T-cell (primary cell): ENCODE measurements at regions not wholly inside any gene's neighbourhood (a gene's known extent, or its start where the extent isn't known, plus 50 kb on each side); places are given as distances from the start of the nearest gene placed in this dataset.

Experiments used
- ATAC-seq, 4 experiments: fragments of 200-7000 bp in 3 of 4; fragments of 150-1000 bp in 1 of 4; cut with Tn5 transposase; replicated peaks in 1 of 4; 1 replicate in 3 of 4; 2 replicates in 1 of 4; pipeline ENCODE4 v1.10.0; 2021; ENCODE audit warnings: moderate library complexity in 3 of 4, mild to moderate bottlenecking in 2 of 4, moderate number of reproducible peaks in 1 of 4
- CTCF ChIA-PET, 2 donors: fragments of 300-600 bp; sonication (Branson Sonifier 250); formaldehyde crosslinking; loops; one replicate each; lab custom pipeline; 2022; ENCODE audit warnings: antibody characterized with exemption in 2 of 2; lab: Charles Lee
- POLR2A ChIA-PET, 2 donors: fragments of 300-600 bp; sonication (Branson Sonifier 250); formaldehyde crosslinking; loops; one replicate each; lab custom pipeline; 2022; ENCODE audit warnings: antibody characterized with exemption in 2 of 2; lab: Charles Lee
- DNase-seq, 35 experiments: peaks; one replicate each; pipeline versions ENCODE4 v3.0.0 to v3.0.0-alpha.2; 2013 to 2023
- H3K27ac ChIP-seq: one replicate; pipeline ENCODE4 v1.5.1; 2013; ENCODE audit warnings: low read length
- H3K27me3 ChIP-seq, 2 experiments: replicated peaks in 1 of 2; 1 replicate in 1 of 2; 2 replicates in 1 of 2; pipeline versions ENCODE4 v1.6.1 to v1.7.0; 2013; ENCODE audit warnings: low read length in 1 of 2, mixed read lengths in 1 of 2; ENCODE audit not compliant: control insufficient read depth in 2 of 2, insufficient read depth in 2 of 2; ENCODE audit errors: extremely low read depth in 1 of 2
- H3K36me3 ChIP-seq, 2 donors: 1 replicate in 1 of 2; 2 replicates in 1 of 2; pipeline versions ENCODE4 v1.6.1 to v1.7.0; 2013; ENCODE audit warnings: low read length in 1 of 2; ENCODE audit not compliant: control insufficient read depth in 2 of 2, insufficient read depth in 1 of 2; ENCODE audit errors: extremely low read depth in 1 of 2
- H3K4me1 ChIP-seq, 2 experiments: 1 replicate in 1 of 2; 2 replicates in 1 of 2; pipeline versions ENCODE4 v1.6.1 to v1.7.0; 2013; ENCODE audit warnings: low read length in 2 of 2, mixed read lengths in 1 of 2; ENCODE audit not compliant: insufficient read depth in 2 of 2, control insufficient read depth in 1 of 2; ENCODE audit errors: extremely low read depth in 1 of 2
- H3K4me3 ChIP-seq, 2 donors: 1 replicate in 1 of 2; 2 replicates in 1 of 2; pipeline versions ENCODE4 v1.5.1 to v1.7.0; 2013; ENCODE audit warnings: mild to moderate bottlenecking in 2 of 2, low read length in 1 of 2, moderate library complexity in 1 of 2; ENCODE audit not compliant: control insufficient read depth in 1 of 2; ENCODE audit errors: extremely low read depth in 1 of 2
- H3K9me3 ChIP-seq: 2 replicates; pipeline ENCODE4 v1.7.0; 2013
- H3K27ac Mint-ChIP-seq, 2 donors: one replicate each; pipeline ENCODE4 v1.8.0; 2020 to 2021; ENCODE audit warnings: mild to moderate bottlenecking in 2 of 2, mixed read lengths in 2 of 2
- H3K27me3 Mint-ChIP-seq, 2 donors: one replicate each; pipeline ENCODE4 v1.8.0; 2021 to 2022; ENCODE audit warnings: mixed read lengths in 2 of 2
- H3K36me3 Mint-ChIP-seq: one replicate; pipeline ENCODE4 v1.8.0; 2021; ENCODE audit warnings: mixed read lengths
- H3K4me1 Mint-ChIP-seq, 3 donors: one replicate each; pipeline ENCODE4 v1.8.0; 2020 to 2022; ENCODE audit warnings: mixed read lengths in 3 of 3, mild to moderate bottlenecking in 1 of 3
- H3K4me3 Mint-ChIP-seq, 3 donors: one replicate each; pipeline ENCODE4 v1.8.0; 2020 to 2022; ENCODE audit warnings: mild to moderate bottlenecking in 3 of 3, mixed read lengths in 3 of 3, moderate library complexity in 3 of 3
- H3K9me3 Mint-ChIP-seq, 3 donors: one replicate each; pipeline ENCODE4 v1.8.0; 2020 to 2022; ENCODE audit warnings: mixed read lengths in 3 of 3
- WGBS: methylation state at CpG from one replicate; pipeline ENCODE4 v1.1.5; 2013; ENCODE audit warnings: missing lambda C conversion rate; ENCODE audit not compliant: insufficient coverage; 5-methylcytosine and 5-hydroxymethylcytosine counted together

GRCh38 chr13:40505196-40505595 is 161.2 kb downstream of the FOXO1 start:
- H3K36me3 Mint-ChIP-seq = no peaks in the 10 kb centered on the region
- ATAC-seq (no peak), DNase-seq (no peak)
- H3K4me1 ChIP-seq = peaks cover 25 to 28% of the 10 kb centered on the region in 2 experiments
- 90% methylated on average over 2 of the region's 3 CpGs for WGBS
- no peak overlapping the region for H3K27ac ChIP-seq
- H3K36me3 ChIP-seq = no peaks in the 10 kb centered on the region
- no peak overlapping the region for H3K4me3 ChIP-seq
- H3K9me3 ChIP-seq = no peaks in the 10 kb centered on the region
- no peaks in the 10 kb centered on the region for H3K9me3 Mint-ChIP-seq
- H3K4me1 Mint-ChIP-seq = peaks cover 39 to 69% (median 47%) of the 10 kb centered on the region in 3 donors
- H3K27me3 Mint-ChIP-seq = no peaks in the 10 kb centered on the region
- CTCF ChIA-PET = no interaction called here
- no peaks in the 10 kb centered on the region for H3K27me3 ChIP-seq
- POLR2A ChIA-PET = interaction anchor here in 1 of 2 donors (0.6 kb wide), 1 partner anchor 87 kb away, joined by 3 read pairs; no protein-coding TSS in a partner anchor
- H3K27ac Mint-ChIP-seq = no peak overlapping the region
- H3K4me3 Mint-ChIP-seq = no peak overlapping the region
